OCI-LY7 (cell line): ENCODE measurements at regions not wholly inside any gene's neighbourhood (a gene's known extent, or its start where the extent isn't known, plus 50 kb on each side); places are given as distances from the start of the nearest gene placed in this dataset.

ENCODE experiments used
- BruUV-seq: library from RNA; stranded (reverse); fragments of 400-500 nt; replicated peaks from 2 replicates; lab custom pipeline; 2021; lab: Mats Ljungman, UMichigan
- CTCF ChIA-PET: fragments of 300-600 bp; sonication (Branson Sonifier 250); formaldehyde crosslinking; loops from one replicate; lab custom pipeline; 2022; ENCODE audit warnings: antibody characterized with exemption; ENCODE audit not compliant: unreplicated experiment; lab: Charles Lee
- POLR2A ChIA-PET: fragments of 300-600 bp; sonication (Branson Sonifier 250); formaldehyde crosslinking; loops from one replicate; lab custom pipeline; 2022; ENCODE audit warnings: antibody characterized with exemption; lab: Charles Lee
- DNase-seq: peaks from one replicate; pipeline ENCODE4 v3.0.0-alpha.2; 2015; ENCODE audit warnings: low spot score
- H2AFZ ChIP-seq: fragments of 200-600 bp; sonication (generic), shearing (Covaris generic); 2 replicates; pipeline ENCODE4 v1.6.1; 2014; ENCODE audit warnings: mild to moderate bottlenecking, antibody characterized with exemption, low read length, moderate library complexity
- H3K27ac ChIP-seq: fragments of 200-600 bp; sonication (generic); 2 replicates; pipeline ENCODE4 v1.5.1; 2014; ENCODE audit warnings: mixed run types, low read depth, mild to moderate bottlenecking, moderate library complexity, low read length, inconsistent platforms; ENCODE audit not compliant: poor library complexity, severe bottlenecking
- H3K36me3 ChIP-seq: fragments of 200-600 bp; sonication (generic); 2 replicates; pipeline ENCODE4 v1.6.1; 2014; ENCODE audit warnings: mild to moderate bottlenecking, antibody characterized with exemption, low read length, moderate library complexity, mixed read lengths; ENCODE audit not compliant: insufficient read depth
- H3K4me1 ChIP-seq: fragments of 200-600 bp; sonication (generic); 2 replicates; pipeline ENCODE4 v1.5.1; 2014; ENCODE audit warnings: mild to moderate bottlenecking, low read length; ENCODE audit not compliant: insufficient read depth, poor library complexity, severe bottlenecking
- H3K4me2 ChIP-seq: fragments of 200-600 bp; sonication (generic); 2 replicates; pipeline ENCODE4 v1.6.1; 2014; ENCODE audit warnings: mild to moderate bottlenecking, low read length
- H3K4me3 ChIP-seq: fragments of 200-600 bp; sonication (generic); 2 replicates; pipeline ENCODE4 v1.5.1; 2014; ENCODE audit warnings: mild to moderate bottlenecking, low read depth, low read length; ENCODE audit not compliant: poor library complexity, severe bottlenecking
- H3K79me2 ChIP-seq: fragments of 200-600 bp; sonication (generic); 2 replicates; pipeline ENCODE4 v1.6.1; 2016; ENCODE audit warnings: low read depth, mild to moderate bottlenecking, low read length, moderate library complexity, mixed read lengths; ENCODE audit not compliant: insufficient read depth
- H3K9me2 ChIP-seq: fragments of 200-600 bp; sonication (generic); 2 replicates; pipeline ENCODE4 v1.6.1; 2016; ENCODE audit warnings: mild to moderate bottlenecking, low read length, mixed read lengths; ENCODE audit not compliant: insufficient read depth
- H3K9me3 ChIP-seq: fragments of 200-600 bp; sonication (generic); 2 replicates; pipeline ENCODE4 v1.6.1; 2014; ENCODE audit warnings: mild to moderate bottlenecking, mixed run types, low read length, mixed read lengths
- H4K20me1 ChIP-seq: fragments of 200-600 bp; sonication (generic); 2 replicates; pipeline ENCODE4 v1.6.1; 2014; ENCODE audit warnings: mild to moderate bottlenecking, antibody characterized with exemption, low read length, moderate library complexity, mixed read lengths; ENCODE audit not compliant: insufficient read depth
- CTCF ChIP-seq: fragments of 200-600 bp; sonication (generic); conservative IDR thresholded peaks from 2 replicates; pipeline ENCODE4 v1.5.1; 2014; ENCODE audit warnings: mild to moderate bottlenecking, antibody characterized with exemption, low read length, moderate library complexity, mixed read lengths
- EZH2phosphoT487 ChIP-seq: fragments of 200-600 bp; sonication (generic); IDR thresholded peaks from 2 replicates; pipeline ENCODE4 v1.6.1; 2018; ENCODE audit warnings: low read depth, borderline replicate concordance, mild to moderate bottlenecking, mixed run types, antibody characterized with exemption, low read length, moderate library complexity, mixed read lengths
- intact Hi-C: fragments of 100-400 bp; cut with micrococcal nuclease; formaldehyde crosslinking; loops from one replicate; pipeline ENCODE4 v1.10.0; 2022; ENCODE audit not compliant: unreplicated experiment

- H3K27ac ChIP-seq, result no peak overlapping the region
- CTCF ChIA-PET, result no interaction called here
- TF ChIP-seq CTCF (no peak), EZH2phosphoT487 (no peak)
- no peaks in the 10 kb centered on the region for H3K79me2 ChIP-seq
- no peak overlapping the region for H2AFZ ChIP-seq
- H4K20me1 ChIP-seq, result no peaks in the 10 kb centered on the region
- POLR2A ChIA-PET, result no interaction called here
- intact Hi-C loops, result no loop called here
- no peak for DNase-seq
- no peak overlapping the region for H3K4me3 ChIP-seq
- no TSS peak for BruUV-seq
- no peak overlapping the region for H3K4me2 ChIP-seq
- no peaks in the 10 kb centered on the region for H3K9me3 ChIP-seq
- no peaks in the 10 kb centered on the region for H3K4me1 ChIP-seq
- H3K36me3 ChIP-seq, result no peaks in the 10 kb centered on the region
- H3K9me2 ChIP-seq, result no peaks in the 10 kb centered on the region
These were observed 659.6 kb downstream of the CCSER2 start for GRCh38 chr10:84988011-84988410.

- Histone ChIP-seq H3K79me2 (no peaks in the 10 kb centered on the region), H3K9me2 (no peaks in the 10 kb centered on the region), H3K27ac (no peak overlapping the region), H4K20me1 (no peaks in the 10 kb centered on the region), H3K36me3 (no peaks in the 10 kb centered on the region), H3K9me3 (no peaks in the 10 kb centered on the region), H3K4me3 (no peak overlapping the region), H3K4me1 (no peaks in the 10 kb centered on the region), H3K4me2 (no peak overlapping the region), H2AFZ (no peak overlapping the region)
- no TSS peak for BruUV-seq
- DNase-seq, result no peak
- POLR2A ChIA-PET, result interaction anchor here (0.9 kb wide), 1 partner anchor 9 kb away, joined by 3 read pairs; no protein-coding TSS in a partner anchor
- CTCF ChIA-PET, result no interaction called here
- intact Hi-C loops, result no loop called here
- TF ChIP-seq EZH2phosphoT487 (no peak), CTCF (no peak)
These were observed 662.3 kb downstream of the CCSER2 start for GRCh38 chr10:84990713-84991112.

GRCh38 chr10:84991301-84991700 is 662.9 kb downstream of the CCSER2 start:
- H3K9me3 ChIP-seq, result no peaks in the 10 kb centered on the region
- no TSS peak for BruUV-seq

More at GRCh38 chr10:84991301-84991700, 662.9 kb downstream of the CCSER2 start:
- H3K36me3 ChIP-seq, result no peaks in the 10 kb centered on the region
- no peak overlapping the region for H3K4me3 ChIP-seq
- intact Hi-C loops, result no loop called here
- no peaks in the 10 kb centered on the region for H3K4me1 ChIP-seq
- no peaks in the 10 kb centered on the region for H3K79me2 ChIP-seq
- H4K20me1 ChIP-seq, result no peaks in the 10 kb centered on the region
- no peak for TF ChIP-seq CTCF
- H3K4me2 ChIP-seq, result no peak overlapping the region
- H2AFZ ChIP-seq, result no peak overlapping the region
- ChIA-PET POLR2A (no interaction called here), CTCF (no interaction called here)
- H3K27ac ChIP-seq, result no peak overlapping the region
- DNase-seq, result no peak
- H3K9me2 ChIP-seq, result no peaks in the 10 kb centered on the region
